SK-MEL-5 (cell line): ENCODE measurements at regions not wholly inside any gene's neighbourhood (a gene's known extent, or its start where the extent isn't known, plus 50 kb on each side); places are given as distances from the start of the nearest gene placed in this dataset.
A peak's percentile ranks its signal among the peaks of the same experiment; 100 is the strongest.

Experiments used
- DNase-seq: peaks from one replicate; pipeline ENCODE4 v3.0.0-alpha.2; 2016; ENCODE audit warnings: low read depth, low spot score
- in situ Hi-C: cut with HindIII; loops from 2 replicates; pipeline ENCODE4 v1.10.0; 2016; ENCODE audit warnings: low sequenced_read_pairs, high pct_unique_total_duplicates, low pct_unique_long_range_greater_than_20kb

DNA sequence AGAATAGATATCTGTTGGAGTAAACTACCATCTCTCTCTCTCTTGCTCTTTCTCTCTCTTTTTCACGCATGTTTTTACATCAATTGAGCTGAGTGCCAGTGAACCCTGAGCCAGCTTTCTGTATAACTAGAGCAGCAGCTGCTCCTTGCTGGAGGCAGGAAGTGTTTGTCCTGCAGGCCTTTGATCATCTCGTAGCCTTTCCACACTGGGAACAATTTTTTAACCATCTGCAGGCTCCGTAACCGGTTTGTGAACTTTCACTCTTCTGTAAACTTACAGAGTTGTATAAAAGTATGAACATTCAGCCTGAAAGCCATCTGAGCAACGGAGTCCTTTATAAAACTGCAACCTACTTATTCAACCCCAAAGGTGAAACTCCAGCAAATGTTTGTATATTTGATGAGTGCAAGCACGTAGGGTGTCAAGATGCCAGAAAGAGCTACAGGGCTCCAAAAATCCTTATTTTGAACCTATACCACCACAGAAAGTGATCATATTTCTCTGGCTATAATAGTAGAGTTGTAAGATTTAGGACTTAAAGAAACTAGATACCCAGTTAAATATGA lies 162.8 kb upstream of the NFE2L3 start:
- no peak for DNase-seq
- in situ Hi-C loops, result no loop called here

DNA sequence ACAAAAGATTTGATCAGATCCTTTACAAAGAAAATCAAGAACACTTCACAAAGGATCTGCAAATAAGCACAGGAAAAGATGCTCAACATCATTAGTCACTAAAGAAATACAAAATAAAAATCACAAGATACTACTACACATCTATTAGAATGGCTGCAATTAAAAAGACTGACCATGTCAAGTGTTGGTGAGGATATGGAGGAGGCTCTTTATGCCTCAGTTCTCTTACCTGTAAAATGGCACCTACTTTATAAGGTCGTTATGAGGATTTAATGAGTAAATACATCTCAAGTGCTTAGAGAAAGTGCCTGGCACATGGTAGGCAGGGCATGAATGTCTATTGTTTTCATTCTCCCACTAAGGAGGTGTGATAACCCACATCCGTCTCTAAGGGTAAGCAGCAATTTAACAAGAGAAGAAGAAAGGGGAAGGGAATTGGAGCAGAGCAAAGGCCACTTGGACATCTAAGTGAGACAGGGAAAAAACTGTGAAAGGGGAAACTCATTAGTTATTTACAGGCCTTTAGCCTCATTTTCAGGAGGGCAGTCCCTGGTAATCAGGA lies 157.5 kb upstream of the NFE2L3 start:
- in situ Hi-C loops, result no loop called here
- no peak for DNase-seq

DNA sequence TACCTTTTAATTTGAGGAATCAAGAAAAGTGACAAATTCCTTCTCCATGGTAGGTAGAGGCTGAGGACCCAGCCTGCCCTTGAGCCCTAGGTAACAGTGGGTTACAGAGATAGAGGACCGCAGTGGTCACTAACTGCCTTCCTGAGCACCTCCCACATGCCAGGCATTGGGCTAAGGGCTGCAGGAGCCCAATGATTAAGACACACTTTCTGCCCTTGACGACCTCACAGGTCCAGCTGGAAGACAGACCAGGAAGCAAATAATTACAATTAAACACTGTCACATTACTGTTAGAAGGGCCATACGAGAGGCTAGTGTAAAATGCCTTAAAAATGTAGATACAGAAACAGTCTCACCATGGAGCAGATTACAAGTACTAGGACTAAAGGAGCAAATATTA lies 156.8 kb upstream of the NFE2L3 start:
- in situ Hi-C loops, result no loop called here
- no peak for DNase-seq

DNA sequence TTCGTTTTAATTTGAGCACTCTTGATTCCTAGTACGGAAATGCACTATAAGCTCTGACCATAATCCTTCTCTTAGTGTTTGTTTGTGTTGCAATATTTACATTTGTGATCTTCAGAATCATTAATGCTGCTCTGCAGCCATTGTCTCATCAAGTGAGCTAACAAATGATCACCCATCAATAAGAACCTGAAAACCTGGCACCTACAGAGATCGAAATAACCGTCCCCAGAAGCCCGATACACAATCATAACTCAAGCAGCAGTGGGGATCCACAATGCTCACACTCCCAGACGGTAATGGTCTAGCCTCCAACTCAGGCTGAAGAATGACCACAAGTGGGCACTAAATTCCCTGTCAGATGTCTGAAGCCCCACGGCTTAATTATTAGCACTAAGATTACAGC lies 156.0 kb upstream of the NFE2L3 start:
- peak; percentile 76 for DNase-seq
- in situ Hi-C loops, result no loop called here

DNA sequence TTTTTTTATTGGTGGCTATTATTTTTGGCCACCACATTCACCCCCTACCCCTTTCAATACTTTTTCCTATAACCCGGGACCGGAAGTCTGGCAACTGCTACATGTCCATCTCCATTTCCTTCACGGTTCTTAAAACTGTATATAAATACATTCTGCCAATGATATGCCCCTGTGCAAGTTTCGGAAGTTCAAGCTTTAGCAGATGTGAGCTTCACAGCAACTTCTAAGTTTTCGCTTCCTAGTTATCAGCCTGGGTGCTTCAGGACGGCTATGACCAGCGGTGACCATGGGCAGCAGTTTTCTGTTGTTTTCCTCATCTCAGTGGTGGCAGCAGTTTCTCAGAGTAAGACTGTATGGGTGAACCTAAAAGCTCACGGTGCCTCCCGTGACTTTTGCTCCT lies 153.5 kb upstream of the NFE2L3 start:
- in situ Hi-C loops, result no loop called here
- no peak for DNase-seq

DNA sequence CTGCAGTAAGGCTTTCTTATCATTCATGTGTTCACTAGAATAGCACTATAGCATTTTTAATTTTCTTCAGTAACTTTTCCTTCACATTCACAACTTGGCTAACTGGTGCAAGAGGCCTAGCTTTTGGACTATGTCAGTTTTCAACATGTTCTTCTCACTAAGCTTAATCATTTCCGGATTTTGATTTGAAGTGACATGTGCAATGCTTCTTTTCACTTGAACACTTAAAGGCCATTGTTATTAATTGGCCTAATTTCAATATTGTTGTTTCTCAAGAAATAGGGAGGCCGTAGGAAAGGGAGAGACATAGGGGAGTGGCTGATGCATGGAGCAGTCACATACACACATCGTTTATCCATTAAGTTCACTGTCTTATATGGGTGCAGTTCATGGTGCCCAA lies 151.2 kb upstream of the NFE2L3 start:
- in situ Hi-C loops, result no loop called here
- no peak for DNase-seq

DNA sequence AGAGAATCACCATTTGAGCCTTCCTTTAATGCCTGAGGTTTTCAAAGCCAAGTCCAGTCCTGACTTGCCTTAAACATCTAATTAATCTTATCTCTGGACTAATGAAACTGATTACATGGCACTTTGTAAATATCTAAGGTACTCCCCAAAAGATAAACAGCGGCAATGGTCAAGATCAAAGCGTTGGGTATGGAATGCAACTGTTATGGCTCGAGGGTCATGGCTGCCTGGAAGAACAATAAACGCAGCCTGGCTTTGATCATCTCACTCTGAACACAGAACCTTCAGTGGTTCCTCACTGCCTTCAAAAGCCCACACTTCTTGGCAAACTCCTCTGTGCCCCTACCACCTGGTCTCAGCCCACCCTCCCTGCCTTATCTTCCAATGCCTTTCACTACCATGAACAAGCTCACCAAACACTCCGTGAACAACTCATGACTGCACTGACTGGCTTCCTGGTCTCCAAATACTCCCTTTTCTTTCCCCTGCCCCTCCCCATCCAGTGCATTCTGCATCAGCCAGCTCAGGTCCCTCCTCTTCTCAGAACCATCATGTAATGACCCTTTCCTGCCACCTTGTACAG lies 150.2 kb upstream of the NFE2L3 start:
- in situ Hi-C loops, result no loop called here
- DNase-seq, result no peak

DNA sequence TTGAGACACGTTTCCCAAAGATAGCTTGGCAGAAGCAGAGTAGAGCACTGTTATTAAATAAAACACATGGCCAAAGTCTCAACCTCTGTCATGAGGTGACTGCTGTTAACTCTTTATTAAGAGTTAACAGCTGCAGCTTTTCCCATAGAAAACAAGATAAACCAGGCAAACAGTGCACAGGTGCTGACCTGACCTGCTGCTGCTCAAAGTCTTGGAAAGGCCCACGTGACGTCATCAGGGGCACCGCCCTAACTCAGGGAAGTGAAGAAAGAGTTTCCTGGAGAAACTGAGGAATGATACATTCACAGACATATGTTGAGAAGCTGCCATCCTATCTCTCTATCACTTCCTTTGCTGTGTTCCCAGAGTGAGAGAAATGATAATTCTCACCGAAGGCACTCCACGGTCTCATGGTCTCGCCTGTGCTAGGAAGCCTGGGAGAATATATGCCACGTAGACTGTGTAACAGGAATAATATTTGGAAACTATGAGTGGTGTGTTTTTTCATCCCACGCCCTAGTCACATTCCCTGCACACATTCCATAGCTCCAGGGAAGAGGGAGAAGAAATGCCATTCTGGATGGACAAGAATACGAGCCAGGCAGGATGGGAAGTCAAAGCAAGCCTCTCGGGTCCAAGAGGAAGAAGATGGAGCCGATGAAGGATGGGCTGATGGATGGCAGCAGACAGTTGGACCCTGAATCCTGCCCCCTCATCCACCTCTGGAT lies 146.2 kb upstream of the NFE2L3 start:
- in situ Hi-C loops, result no loop called here
- no peak for DNase-seq

DNA sequence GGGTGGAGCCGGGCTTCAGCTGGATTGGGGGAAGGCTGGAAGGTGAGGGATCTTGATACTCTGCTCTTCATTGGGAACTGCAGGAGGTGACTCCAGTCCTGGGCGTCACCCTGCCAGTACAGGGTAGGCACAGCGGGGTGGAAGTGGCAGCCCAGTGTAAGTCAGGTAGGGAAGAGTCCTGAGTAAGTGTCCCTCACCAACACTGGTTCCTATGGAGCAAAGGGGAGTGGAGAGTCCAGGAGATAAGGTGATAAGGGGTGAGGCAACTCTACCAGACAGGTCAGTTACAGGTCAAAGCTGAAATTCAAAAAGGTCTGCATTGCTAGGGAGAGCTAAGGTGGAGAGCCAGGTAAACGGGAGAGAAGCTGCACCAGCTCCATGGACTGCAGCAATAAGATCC lies 145.6 kb upstream of the NFE2L3 start:
- in situ Hi-C loops, result no loop called here
- no peak for DNase-seq

DNA sequence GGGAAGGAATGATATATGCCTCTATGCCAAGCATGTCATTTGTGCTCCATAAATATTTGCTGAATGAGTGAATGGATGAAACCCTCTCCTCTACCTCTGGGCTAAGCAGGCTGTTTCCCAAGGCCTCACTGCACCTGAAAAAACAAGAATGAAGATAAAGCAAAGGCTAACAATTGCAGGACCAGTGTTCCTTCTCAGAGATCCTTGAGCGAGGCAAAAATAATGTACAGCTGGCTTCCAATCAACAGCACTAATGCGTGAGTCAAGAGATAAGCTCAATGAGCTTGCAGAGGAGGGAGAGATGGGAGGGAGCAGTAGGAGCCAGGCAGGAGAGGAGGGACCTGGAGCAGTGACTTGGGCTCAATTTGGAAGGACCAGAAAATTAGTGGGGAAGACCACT lies 144.5 kb upstream of the NFE2L3 start:
- in situ Hi-C loops, result no loop called here
- no peak for DNase-seq

DNA sequence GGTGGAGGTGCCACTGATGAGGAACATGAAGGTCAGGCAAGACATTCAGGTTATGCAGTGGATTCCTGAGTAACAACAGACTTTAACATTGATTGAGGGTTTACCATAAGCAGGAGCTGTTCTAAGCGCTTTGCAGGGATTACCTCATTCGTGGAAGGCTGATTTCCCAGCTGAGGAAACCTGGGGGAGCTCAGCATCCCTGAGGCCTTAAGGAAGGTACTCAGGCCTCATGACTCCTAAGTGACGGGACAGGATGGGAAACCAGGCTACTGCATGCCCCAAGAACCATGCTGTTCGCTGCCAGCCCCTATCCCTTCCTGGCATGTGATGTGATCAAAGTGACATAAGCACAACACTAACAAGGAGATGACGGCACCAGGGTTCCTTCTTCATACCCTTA lies 143.6 kb upstream of the NFE2L3 start:
- in situ Hi-C loops, result no loop called here
- no peak for DNase-seq

DNA sequence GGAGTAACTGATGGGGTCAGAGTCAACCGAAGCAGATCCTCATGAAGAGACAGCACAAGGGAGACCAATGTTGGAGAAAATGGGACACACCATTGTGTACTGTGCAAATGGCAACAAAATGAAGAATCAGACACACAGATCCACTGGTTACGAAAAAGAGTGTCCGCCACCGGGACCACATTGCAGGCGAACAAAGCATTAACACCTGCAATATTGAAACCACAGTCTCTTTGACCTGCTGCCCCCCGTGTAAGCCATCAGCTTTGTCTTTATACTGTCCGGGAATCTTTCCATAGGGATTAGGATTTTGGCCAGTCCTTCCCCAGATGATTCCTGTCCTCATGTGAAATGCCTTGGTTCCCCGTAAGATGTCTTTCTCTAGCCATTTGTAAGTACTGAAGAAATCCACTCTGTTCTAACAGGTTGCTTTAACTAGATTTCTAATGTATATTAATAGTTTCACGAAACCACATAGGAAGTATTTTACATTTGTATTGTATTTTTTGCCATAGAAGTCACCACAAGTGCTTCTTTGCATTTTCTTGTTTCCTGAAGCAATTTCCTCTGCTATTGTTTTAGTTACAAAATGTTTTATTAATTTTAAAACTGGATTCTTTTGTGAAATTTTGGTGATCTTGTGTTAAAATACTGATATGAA lies 140.8 kb upstream of the NFE2L3 start:
- DNase-seq, result no peak
- in situ Hi-C loops, result no loop called here

DNA sequence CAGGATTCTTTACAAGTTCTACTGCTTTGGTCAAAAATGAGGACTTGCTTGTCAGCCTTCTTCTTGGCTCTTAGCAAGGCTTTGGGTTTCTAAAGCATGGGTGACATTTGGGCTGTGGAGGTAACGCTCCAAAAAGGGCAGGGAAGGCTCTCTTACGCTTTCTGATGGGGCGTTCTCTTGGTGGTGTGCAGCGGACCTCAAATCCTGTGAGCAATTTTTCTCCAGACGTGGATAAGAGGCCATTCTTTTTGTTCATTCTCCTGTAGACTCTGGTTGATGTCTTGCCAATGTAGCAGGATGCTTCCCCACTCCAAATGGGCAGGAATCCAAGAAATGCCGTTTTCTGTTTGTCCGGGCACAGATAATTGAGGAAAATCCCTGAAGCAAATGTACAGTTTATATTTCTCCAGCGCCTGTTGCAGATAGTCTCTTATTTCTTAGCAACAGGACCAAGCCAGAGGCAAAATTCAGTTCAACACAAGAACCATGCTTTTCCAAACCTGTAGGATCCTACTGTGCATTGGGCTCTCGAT lies 138.4 kb upstream of the NFE2L3 start:
- no peak for DNase-seq
- in situ Hi-C loops, result no loop called here

DNA sequence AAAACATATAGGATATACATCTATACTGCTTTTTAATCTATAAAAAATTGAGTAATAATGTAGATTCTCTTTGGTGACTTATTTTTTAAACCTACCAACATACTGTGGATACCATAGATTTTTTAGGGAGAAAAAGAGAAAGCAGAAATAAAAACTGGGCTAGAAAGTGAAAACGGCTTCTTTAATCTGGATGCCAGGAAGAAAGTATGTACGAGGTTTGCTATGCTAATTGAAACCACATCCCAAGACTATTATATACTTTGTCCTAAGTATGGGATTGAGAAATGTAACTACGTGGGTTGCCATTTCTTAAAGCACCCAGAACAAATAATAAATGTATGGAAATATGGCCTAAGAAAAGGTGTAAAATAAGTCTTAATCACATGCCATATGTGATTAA lies 129.0 kb upstream of the NFE2L3 start:
- DNase-seq, result no peak
- in situ Hi-C loops, result no loop called here

DNA sequence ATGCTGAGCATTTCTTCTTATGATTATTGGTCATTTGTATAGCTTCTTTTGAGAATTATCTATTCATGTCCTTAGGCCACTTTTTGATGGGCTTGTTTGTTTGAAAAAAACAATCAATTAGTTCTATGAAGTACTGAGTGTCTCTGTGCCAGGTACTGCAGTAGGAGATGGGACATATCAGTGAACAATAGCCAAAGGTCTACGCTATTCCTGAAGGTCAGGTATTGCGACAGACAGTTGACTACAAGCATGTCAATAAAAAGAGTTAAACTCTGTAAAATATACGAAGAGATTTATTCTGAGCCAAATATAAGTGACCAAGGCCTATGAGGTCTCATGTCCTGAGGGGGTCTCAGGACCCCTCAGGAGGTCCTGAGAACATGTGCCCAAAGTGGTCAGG lies 122.1 kb upstream of the NFE2L3 start:
- in situ Hi-C loops, result no loop called here

DNA sequence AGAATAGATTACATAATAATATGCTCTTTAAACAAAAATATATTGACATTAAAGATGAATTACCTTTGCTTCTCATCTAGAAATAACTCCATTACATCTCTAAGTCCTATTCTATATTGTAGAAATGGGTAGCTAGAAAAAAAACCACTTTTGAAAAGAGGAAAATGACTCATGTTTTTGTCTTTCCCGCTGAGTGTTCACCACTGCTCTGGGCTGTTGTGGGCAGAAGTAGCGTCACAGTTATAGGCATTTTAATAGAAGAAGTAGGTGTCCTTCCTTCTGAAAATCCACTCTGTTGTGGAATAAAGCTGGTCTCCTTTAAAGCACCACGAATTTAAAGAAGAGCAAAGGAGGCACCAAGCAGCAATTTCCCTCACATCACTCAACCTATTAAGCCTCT lies 117.6 kb upstream of the NFE2L3 start:
- in situ Hi-C loops, result no loop called here
- no peak for DNase-seq

More for the DNA sequence above, 122.1 kb upstream of the NFE2L3 start:
- DNase-seq, result no peak

DNA sequence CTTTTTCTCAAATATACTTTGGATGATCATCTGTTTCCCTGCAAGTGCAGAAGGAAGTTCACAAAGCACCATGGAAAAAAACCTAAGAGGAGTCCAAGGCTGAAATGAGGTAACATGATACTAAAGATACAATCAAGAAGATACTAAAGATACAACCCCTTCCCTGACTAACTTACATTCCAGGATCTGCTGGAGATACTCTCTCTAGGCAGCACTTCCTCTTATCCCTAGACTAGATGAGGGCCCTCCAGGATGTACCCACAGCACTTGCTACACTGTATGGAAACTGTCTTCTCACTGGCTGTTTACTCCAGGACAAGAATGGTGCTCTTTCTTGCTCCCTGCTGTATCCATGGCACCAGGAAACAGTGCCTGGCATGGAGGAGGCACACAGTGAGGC lies 116.4 kb upstream of the NFE2L3 start:
- no peak for DNase-seq
- in situ Hi-C loops, result no loop called here

DNA sequence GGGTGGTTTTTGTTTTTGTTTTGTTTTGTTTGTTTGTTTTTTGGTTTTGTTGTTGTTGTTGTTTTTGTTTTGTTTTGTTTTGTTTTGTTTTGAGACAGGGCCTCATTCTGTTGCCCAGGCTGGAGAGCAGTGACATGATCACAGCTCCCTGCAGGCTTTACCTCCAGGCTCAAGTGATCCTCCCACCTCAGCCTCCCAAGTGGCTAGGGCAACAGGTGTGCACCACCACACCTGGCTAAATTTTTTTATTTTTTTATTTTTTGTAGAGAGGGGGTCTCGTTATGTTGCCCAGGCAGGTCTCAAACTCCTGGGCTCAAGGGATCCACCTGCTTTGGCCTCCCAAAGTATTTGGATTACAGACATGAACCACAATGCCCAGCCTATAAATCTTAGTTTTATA lies 115.9 kb upstream of the NFE2L3 start:
- in situ Hi-C loops, result no loop called here
- no peak for DNase-seq
